ENCODE measurements at regions not wholly inside any gene's neighbourhood (a gene's known extent, or its start where the extent isn't known, plus 50 kb on each side); places are given as distances from the start of the nearest gene placed in this dataset.
"Not testable (repeated sequence)": the region's sequence is repeated elsewhere in the genome, so short reads cannot be mapped to it uniquely, and the experiment has no call there.

DNA sequence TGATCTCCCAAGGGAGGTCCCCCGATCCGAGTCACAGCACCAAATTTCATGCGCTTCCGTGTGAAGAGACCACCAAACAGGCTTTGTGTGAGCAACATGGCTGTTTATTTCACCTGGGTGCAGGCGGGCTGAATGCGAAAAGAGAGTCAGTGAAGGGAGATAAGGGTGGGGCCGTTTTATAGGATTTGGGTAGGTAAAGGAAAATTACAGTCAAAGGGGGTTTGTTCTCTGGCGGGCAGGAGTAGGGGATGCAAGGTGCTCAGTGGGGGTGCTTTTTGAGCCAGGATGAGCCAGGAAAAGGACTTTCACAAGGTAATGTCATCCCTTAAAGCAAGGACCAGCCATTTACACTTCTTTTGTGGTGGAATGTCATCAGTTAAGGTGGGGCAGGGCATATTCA is 309.2 kb upstream of the PAPPA start:
- DNase-seq, result not testable (repeated sequence)

DNA sequence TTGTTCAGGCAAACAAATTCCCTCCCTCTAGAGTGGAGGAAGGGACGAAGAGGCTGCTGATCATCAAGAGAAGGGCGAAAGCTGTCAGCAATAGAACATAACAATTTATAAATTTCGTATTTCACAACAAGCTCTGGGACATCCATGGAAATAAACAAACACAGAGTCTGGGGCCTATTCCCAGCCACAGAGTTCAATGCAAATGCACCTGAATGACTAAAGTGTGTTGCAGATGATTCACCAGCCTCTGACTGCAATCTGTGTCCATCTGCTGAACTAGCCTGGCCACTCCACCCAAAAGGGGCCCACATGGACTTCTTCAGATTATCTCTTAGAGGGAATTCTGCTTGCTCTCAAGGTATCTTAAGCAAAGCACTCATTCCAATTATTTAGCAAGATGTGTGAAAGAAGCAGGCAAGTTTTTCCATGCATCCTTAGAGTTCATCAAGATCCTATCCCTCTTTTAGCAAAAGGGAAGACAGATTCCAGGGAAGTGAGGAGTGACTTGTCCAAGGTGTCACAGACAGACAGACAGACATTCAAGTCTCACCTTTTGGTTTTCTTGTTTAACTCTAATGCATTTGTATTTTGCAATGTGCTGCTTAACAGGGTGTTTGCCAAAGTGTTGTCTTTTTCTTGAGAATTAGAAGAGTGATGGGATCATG is 307.8 kb upstream of the PAPPA start:
- DNase-seq, result no peak

GRCh38 chr9:115847216-115847615 is 306.4 kb upstream of the PAPPA start:
- DNase-seq, result no peak

DNA sequence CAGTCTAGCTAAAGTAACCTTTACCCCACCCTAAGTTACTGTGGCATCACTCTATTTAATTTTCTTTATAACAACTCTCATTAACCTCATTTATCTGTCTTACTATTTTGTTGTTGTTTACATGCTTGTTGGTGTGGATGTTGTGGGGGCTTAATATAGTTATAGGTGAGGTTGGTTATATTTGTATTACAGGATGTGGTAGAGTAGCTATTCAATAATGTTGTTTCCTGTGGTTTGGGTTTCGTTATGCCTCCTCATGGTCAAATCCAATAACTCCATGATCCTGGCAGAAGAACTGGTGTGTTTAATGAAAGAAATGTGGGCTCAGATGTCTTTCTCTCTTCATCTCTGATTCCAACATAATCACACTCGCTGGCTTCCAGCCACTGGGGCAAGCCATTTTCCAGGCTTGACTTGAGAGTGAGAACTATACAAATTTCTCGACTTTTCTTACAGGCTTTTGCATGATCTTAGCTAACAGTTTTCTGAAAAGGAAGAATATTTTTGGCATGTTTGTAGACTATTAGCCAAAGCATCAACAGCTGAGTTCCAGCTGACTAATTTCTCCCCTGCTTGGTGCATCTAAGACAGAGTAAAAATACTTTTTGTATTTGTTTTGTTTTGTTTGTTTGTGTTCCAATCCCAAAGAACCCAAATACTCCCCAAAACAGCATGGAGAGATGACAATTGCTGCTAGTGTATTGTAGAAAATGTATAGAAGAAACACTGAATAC is 303.7 kb upstream of the PAPPA start:
- DNase-seq, result no peak

- no peak for DNase-seq
Observed at GRCh38 chr9:115850548-115851304, 302.9 kb upstream of the PAPPA start.

DNA sequence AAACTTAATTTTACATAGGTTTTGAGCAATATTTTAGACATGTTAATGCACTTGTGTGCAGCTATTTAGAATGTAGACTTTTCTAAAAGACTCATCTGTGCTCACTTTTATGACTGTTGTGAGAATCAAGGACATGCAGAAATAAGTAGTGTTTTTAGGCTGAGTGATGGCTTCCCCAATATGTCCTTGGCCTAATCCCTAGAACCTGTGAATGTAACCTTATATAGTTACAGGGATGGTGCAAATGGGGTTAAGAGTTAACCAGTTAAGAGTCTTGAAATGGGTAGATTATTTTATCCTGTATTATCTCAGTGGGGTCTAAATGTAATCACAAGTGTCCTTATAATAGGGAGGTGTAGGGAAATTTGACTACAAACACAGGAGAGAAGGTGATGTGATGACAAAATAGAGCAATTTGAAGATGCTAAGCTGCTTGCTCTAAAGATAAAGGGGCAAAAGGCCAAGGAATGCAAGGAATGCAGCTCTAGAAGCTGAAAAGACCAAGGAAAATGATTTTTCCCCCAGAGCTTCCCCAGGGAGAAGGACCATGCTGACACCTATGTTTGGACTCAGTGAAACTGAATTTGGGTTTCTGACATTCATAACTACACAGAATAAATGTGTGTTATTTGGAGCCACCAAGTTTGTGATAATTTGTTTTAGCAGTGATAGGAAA is 298.0 kb upstream of the PAPPA start:
- no peak for DNase-seq

DNA sequence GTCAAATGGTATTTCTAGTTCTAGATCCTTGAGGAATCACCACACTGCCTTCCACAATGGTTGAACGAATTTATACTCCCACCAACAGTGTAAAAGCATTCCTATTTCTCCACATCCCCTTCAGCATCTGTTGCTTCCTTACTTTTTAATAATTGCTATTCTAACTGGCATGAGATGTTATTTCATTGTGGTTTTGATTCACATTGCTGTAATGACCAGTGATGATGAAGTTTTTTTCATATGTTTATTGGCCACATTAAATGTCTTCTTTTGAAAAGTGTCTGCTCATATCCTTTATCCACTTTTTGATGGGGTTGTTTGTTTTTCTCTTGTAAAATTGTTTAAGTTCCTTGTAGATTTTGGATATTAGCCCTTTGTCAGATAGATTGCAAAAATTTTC is 295.2 kb upstream of the PAPPA start:
- not testable (repeated sequence) for DNase-seq

GRCh38 chr9:115862021-115862420 is 291.6 kb upstream of the PAPPA start:
- DNase-seq, result no peak

DNA sequence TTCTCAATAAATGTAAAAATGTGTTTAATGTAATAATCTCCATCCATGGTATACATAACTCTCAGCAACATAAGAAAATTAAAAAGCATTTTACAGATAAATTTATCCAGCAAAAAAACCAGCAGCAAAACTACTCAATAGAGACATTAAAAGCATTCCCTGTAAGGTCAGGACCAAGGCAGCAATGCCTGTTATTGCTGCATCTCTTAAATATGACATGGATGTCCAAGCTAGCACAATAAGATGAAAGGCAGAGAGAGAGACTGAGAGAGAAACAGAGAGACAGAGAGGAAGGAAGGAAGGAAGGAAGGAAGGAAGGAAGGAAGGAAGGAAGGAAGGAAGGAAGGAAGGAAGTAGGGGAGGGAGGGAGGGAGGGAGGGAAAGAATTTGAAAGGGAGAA is 289.0 kb upstream of the PAPPA start:
- no peak for DNase-seq

DNA sequence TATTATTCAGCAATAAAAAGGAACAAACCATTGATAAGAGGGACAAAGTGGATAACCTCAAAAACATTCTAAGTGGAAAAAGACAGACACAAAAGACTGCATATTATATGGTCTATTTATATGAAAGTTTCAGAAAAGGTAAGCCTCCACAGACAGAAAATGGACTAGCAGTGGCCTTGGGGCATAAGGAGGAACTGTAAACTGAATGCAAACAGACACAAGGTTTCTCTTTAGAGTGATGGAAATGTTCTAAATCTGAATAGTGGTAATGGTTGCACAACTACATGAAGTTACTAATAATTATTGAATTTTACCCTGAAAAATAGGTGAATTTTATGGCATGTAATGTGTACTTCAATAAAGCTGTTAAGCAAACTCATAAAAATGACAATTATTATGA is 286.3 kb upstream of the PAPPA start:
- no peak for DNase-seq

GRCh38 chr9:115877852-115878438 is 275.6 kb upstream of the PAPPA start:
- DNase-seq, result no peak

- DNase-seq, result no peak
Observed at GRCh38 chr9:115879451-115879850, 274.1 kb upstream of the PAPPA start.

DNA sequence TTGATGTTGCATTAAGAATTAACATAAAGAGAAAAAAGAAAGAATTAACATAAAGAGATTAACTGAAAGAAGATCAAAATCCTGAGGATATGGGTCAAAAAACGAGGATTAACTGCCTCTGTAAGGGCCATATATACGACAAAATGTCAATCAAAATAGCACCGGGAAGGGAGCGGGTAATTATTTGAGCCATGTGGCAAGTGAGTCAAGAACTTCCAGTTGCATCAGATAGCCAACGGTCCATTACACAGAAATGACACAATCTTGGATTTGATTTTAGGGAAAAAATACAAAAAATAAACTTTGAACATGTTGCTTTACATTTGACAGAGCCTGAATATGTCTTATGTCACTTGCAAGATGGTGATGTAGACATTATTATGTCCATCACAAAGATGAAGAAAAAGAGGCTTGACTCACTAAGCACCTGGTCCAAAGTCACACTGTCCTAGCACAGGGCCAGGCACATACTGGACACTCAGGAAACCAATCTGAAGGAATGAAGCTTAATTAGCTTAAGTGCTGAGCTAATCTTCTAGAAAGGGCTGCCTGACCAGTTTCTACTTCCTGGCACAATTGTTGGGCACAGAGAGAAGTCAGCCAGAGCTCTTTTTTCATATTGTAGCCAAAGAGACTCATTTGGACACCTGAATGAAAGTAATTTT is 273.2 kb upstream of the PAPPA start:
- no peak for DNase-seq

DNA sequence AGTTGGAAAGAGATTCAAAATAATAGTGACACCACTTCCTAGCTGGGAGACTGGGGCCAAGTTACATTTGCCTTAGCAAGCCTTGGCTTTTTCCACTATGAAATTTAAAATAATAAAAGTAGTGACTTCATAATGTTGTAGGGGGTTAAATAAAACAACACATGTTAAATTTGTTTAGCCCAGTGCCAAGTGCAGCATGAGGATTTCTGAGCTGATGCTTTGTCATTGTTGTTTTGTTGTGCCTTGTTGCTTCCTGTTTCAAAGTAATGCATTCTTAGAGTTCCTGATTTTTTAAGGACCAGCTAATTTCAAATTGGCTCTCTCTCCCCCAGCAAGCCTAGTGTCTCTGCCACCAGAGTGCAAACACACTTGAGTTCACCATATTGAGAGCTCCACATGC is 270.7 kb upstream of the PAPPA start:
- no peak for DNase-seq

- peak; percentile 46 for DNase-seq
Observed at GRCh38 chr9:115883467-115884329, 269.9 kb upstream of the PAPPA start.

GRCh38 chr9:115884846-115885245 is 268.7 kb upstream of the PAPPA start:
- no peak for DNase-seq

- no peak for DNase-seq
Observed at GRCh38 chr9:115888131-115888530, 265.5 kb upstream of the PAPPA start.

GRCh38 chr9:115891929-115892328 is 261.7 kb upstream of the PAPPA start:
- DNase-seq, result no peak

GRCh38 chr9:115898478-115898877 is 255.1 kb upstream of the PAPPA start:
- DNase-seq, result not testable (repeated sequence)

GRCh38 chr9:115900698-115901097 is 252.9 kb upstream of the PAPPA start:
- no peak for DNase-seq

GRCh38 chr9:115910959-115911358 is 242.6 kb upstream of the PAPPA start:
- no peak for DNase-seq

All from NCI-H748 treated with DMSO at 0.1 percent for 48 hours (cell line).